Effector memory CD8-positive, alpha-beta T cell (primary cell): ENCODE measurements at regions not wholly inside any gene's neighbourhood (a gene's known extent, or its start where the extent isn't known, plus 50 kb on each side); places are given as distances from the start of the nearest gene placed in this dataset.

Experiments
- ATAC-seq: fragments of 150-1000 bp; cut with Tn5 transposase; replicated peaks from 2 replicates; pipeline ENCODE4 v1.10.0; 2021; ENCODE audit warnings: mild to moderate bottlenecking, moderate library complexity
- DNase-seq, 3 experiments: peaks; one replicate each; pipeline ENCODE4 v3.0.0; 2021
- H3K27ac Mint-ChIP-seq, 2 donors: one replicate each; pipeline ENCODE4 v1.8.0; 2022; ENCODE audit warnings: mild to moderate bottlenecking in 2 of 2, mixed read lengths in 2 of 2, moderate library complexity in 2 of 2
- H3K27me3 Mint-ChIP-seq, 2 donors: one replicate each; pipeline ENCODE4 v1.8.0; 2022; ENCODE audit warnings: mixed read lengths in 2 of 2
- H3K36me3 Mint-ChIP-seq: one replicate; pipeline ENCODE4 v1.8.0; 2022; ENCODE audit warnings: mild to moderate bottlenecking, moderate library complexity, mixed read lengths; ENCODE audit not compliant: insufficient read depth
- H3K4me1 Mint-ChIP-seq, 2 donors: one replicate each; pipeline ENCODE4 v1.8.0; 2022; ENCODE audit warnings: low read depth in 2 of 2, mixed read lengths in 2 of 2
- H3K4me3 Mint-ChIP-seq, 2 donors: one replicate each; pipeline ENCODE4 v1.8.0; 2022; ENCODE audit warnings: mild to moderate bottlenecking in 2 of 2, mixed read lengths in 2 of 2, moderate library complexity in 2 of 2
- H3K9me3 Mint-ChIP-seq, 2 donors: one replicate each; pipeline ENCODE4 v1.8.0; 2022; ENCODE audit warnings: mixed read lengths in 2 of 2

DNA sequence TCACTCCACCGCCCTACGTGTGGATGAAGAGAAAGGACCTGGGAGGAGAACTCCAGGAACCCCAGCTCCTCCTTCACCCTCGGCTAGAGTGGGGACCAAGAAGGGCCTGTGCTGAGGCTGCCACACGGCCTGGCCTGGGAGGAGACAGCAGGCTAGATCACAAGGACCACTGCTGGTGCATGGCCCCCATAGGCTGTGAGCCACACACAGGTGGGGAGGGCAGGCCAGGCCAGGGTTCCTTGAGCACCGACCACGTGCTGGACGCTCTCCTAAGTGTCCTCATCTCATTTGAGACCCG, 1392.4 kb downstream of the TBC1D22A start:
- Mint-ChIP-seq H3K4me3 (no peak overlapping the region), H3K4me1 (peaks cover 2 to 3% of the 10 kb centered on the region in 2 donors), H3K9me3 (no peaks in the 10 kb centered on the region), H3K27me3 (peaks cover 0 to 37% of the 10 kb centered on the region in 2 donors), H3K27ac (no peak overlapping the region), H3K36me3 (no peaks in the 10 kb centered on the region)
- DNase-seq, result no peak
- no peak for ATAC-seq

DNA sequence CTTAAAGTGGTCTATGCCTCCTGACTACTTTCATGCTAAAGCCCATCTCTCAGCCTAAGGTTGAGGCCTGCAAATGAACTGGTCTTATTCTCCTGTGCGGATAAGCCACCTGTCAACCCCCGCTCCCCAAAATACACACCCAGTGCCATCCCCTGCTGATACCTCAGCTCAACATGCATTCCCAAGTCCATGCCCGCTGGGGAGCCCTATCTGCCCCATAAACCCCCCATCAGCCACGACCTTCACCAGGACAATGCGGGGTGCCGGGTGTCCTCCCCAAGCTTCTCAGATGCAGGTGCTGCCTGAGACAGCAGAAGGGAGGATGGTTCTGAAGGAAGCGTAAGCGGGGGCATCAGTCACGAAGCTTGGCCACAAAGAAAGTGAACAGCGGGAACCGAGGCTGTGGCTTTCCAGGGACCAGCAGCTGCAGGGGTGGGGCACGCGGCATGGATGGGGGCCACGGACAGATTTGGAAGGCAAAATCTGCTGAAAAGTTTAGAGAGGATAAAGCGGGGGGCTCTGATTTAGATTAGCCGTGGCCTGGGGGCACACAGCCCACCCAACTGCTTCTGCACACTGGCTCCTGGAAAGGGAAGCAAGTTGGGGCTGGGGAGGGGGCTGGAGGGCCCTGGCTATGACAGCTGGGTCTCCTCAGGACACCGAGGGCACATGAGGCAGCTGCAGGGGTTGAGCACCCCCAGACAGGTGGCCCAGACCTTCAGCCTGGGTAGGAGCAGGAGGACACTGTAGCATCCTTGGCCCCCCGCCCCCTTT, 1391.9 kb downstream of the TBC1D22A start:
- Mint-ChIP-seq H3K4me3 (no peak overlapping the region), H3K27me3 (peaks cover 0 to 37% of the 10 kb centered on the region in 2 donors), H3K9me3 (no peaks in the 10 kb centered on the region), H3K36me3 (no peaks in the 10 kb centered on the region), H3K4me1 (peaks cover 2 to 3% of the 10 kb centered on the region in 2 donors), H3K27ac (peak overlapping the region in 1 of 2 donors; percentile 49)
- DNase-seq (no peak), ATAC-seq (no peak)

DNA sequence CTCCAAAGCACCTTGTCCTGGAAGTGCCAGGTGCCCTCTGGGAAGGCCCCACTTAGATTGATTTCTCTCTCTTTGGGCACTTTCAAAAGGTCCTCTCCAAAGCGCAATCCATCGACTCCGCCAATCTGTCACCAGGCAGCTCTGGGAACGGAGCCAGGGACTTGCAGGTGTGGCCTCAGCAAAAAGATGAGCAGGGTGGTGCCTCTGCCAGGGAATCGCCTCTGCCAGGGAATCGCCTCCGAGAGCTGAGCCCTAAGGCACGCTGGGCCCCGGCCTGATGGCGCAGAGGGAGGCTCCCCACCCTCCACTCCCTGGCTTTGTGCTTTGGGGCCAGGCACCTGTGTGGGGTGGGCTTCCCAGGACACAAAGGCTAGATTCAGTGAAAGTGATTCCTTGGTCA, 1391.3 kb downstream of the TBC1D22A start:
- H3K27me3 Mint-ChIP-seq, result peaks cover 0 to 42% of the 10 kb centered on the region in 2 donors
- no peak overlapping the region for H3K4me3 Mint-ChIP-seq
- H3K4me1 Mint-ChIP-seq, result peaks cover 2 to 3% of the 10 kb centered on the region in 2 donors
- DNase-seq (no peak), ATAC-seq (no peak)
- no peak overlapping the region for H3K27ac Mint-ChIP-seq
- H3K9me3 Mint-ChIP-seq, result no peaks in the 10 kb centered on the region
- H3K36me3 Mint-ChIP-seq, result no peaks in the 10 kb centered on the region

DNA sequence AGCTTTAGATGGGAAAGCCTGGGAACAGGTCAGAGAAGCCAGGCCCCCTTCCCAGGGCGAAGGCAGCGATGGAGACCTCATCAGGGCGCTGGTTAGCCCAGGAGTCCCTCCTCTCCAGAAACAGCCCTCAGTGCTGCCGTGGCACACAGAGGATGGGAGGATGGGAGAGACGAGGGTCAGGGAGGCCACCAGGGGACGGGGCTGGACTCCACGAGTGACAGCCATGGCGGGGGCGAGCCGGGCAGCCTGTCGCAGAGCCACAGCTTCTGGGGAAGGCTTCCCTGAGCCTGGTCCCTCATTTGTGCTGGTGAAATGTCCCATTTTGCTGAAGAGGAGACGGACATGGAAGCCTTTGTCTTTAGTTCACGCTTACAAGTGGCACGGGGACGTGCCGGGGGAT, 1390.5 kb downstream of the TBC1D22A start:
- Mint-ChIP-seq H3K4me1 (peaks cover 2 to 3% of the 10 kb centered on the region in 2 donors), H3K4me3 (no peak overlapping the region), H3K36me3 (no peaks in the 10 kb centered on the region), H3K9me3 (no peaks in the 10 kb centered on the region), H3K27ac (no peak overlapping the region), H3K27me3 (peaks cover 0 to 48% of the 10 kb centered on the region in 2 donors)
- ATAC-seq (no peak), DNase-seq (no peak)

DNA sequence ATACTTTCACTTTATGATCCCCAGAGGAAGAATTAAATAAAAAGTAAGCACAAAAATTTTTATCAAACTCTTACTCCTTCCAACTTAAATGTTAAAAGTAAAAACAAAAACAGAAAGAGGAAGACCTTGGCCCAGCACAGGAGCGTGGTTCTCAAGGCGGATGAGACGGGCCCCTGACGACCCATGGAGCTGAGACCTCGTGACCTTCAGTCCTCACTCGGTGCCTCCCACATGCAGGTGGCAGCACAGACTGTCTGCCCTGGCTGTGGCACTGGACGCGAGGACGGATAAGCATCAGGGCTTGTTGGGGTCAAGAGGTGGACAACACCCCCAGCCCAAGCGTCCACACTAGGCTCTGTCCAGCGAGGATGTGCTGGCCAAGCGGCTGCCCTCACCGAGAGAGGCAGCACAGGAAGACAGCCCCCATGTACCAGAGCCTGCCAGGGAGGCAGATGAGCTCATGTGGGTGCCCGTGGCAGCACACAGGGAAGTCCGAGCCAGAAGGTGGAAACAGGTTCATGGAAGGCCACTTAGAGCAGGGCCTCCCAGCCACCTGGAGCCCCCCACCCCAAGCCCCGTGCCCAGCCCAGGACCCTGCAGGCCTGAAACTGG, 1389.8 kb downstream of the TBC1D22A start:
- ATAC-seq (no peak), DNase-seq (no peak)
- peaks cover 0 to 55% of the 10 kb centered on the region in 2 donors for H3K27me3 Mint-ChIP-seq
- peaks cover 2 to 3% of the 10 kb centered on the region in 2 donors for H3K4me1 Mint-ChIP-seq
- H3K4me3 Mint-ChIP-seq, result no peak overlapping the region
- no peaks in the 10 kb centered on the region for H3K36me3 Mint-ChIP-seq
- H3K27ac Mint-ChIP-seq, result no peak overlapping the region
- H3K9me3 Mint-ChIP-seq, result no peaks in the 10 kb centered on the region

DNA sequence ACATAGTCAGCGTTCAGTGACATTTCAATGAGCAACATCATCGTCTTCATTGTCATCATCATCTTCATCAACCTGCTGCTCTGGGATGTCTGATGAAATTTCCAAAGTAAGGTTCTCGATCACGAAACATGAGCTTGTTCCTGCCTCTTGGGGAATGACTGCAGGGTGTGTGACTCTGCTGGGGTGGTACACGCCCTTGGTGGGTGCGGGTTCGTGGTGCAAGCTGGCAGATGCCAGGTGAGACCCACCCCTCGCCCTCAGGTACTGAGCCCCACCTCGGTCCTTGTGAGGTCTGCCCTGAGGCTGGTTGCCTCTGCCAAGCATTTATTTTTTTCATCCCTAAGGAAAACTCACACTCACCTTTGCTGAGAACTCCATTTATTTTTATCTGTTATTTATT, 1389.2 kb downstream of the TBC1D22A start:
- H3K27me3 Mint-ChIP-seq, result peaks cover 0 to 61% of the 10 kb centered on the region in 2 donors
- no peak overlapping the region for H3K27ac Mint-ChIP-seq
- H3K4me3 Mint-ChIP-seq, result no peak overlapping the region

DNA sequence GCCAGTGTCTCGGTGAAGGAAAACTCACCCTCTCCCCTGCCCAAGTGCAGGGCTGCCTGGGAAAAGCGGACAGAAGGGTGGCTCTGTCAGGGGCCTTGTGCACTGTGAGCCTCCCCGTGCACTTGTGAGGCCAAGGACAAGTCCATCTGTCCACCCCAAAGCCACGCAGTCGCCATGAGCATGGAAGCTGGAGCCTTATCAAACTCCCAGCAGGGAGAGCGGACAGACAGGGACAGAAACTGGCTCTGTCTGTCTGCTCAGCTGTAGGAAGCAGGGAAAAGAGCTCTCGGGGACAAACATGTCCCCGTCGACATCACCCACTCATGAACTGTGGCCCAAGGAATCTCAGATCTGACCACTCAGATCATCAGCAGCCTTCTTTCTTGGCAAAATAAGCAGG, 1385.4 kb downstream of the TBC1D22A start:
- H3K9me3 Mint-ChIP-seq, result no peaks in the 10 kb centered on the region
- H3K27me3 Mint-ChIP-seq, result peaks cover 21 to 79% of the 10 kb centered on the region in 2 donors
- peaks cover 0 to 3% of the 10 kb centered on the region in 2 donors for H3K4me1 Mint-ChIP-seq

More for the DNA sequence above, 1389.2 kb downstream of the TBC1D22A start:
- Mint-ChIP-seq H3K9me3 (no peaks in the 10 kb centered on the region), H3K4me1 (peaks cover 2% of the 10 kb centered on the region in 2 donors), H3K36me3 (no peaks in the 10 kb centered on the region)
- DNase-seq (no peak), ATAC-seq (no peak)

DNA sequence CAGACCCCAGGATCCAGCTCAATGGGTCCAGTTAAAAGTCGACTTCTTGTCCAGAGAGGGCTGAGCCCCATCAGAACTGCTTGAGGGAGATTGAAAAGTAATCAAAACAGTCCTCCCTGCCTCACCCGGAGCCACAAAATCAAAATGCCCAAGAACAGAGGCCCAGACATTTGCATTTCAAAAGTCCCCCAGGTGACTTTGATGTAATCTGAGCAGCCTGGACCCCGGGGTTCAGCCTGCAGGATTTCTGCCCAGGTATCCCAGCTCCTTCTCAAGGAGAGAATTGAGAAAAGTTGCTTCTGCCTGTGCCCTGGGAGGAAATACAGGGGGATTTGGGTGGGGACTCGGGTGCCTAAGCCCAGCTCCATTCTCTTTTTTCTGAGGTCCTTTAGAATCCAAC, 1385.0 kb downstream of the TBC1D22A start:
- ATAC-seq (no peak), DNase-seq (no peak)
- Mint-ChIP-seq H3K4me3 (no peak overlapping the region), H3K9me3 (no peaks in the 10 kb centered on the region), H3K36me3 (no peaks in the 10 kb centered on the region), H3K4me1 (peaks cover 0 to 3% of the 10 kb centered on the region in 2 donors), H3K27ac (peak overlapping the region in 1 of 2 donors; percentile 10), H3K27me3 (peaks cover 23 to 79% of the 10 kb centered on the region in 2 donors)

More for the DNA sequence above, 1385.4 kb downstream of the TBC1D22A start:
- H3K4me3 Mint-ChIP-seq, result no peak overlapping the region
- ATAC-seq (no peak), DNase-seq (no peak)
- H3K27ac Mint-ChIP-seq, result no peak overlapping the region
- no peaks in the 10 kb centered on the region for H3K36me3 Mint-ChIP-seq

DNA sequence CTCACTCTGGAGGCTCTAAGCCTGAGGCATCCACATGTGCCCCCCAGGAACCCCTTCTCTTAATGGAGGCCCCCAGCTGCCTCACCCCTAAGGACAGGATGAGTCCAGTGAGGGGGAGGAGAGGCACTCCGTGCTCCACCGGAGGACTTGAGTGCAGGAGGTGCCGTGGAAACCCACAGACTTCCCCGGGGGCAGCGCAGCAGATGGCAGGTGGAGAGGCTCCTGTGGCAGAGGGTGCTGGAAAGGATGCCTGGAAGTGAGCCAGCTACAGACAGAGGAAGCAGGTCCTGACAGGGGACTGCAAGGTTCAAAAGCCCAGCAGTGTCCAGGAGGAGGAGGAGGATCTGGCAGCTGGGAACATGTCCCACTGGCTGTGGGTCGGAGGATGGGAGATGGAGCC, 1384.0 kb downstream of the TBC1D22A start:
- Mint-ChIP-seq H3K27ac (no peak overlapping the region), H3K27me3 (peaks cover 23 to 85% of the 10 kb centered on the region in 2 donors), H3K36me3 (no peaks in the 10 kb centered on the region), H3K9me3 (no peaks in the 10 kb centered on the region), H3K4me3 (no peak overlapping the region), H3K4me1 (peaks cover 0 to 3% of the 10 kb centered on the region in 2 donors)
- ATAC-seq (no peak), DNase-seq (no peak)

DNA sequence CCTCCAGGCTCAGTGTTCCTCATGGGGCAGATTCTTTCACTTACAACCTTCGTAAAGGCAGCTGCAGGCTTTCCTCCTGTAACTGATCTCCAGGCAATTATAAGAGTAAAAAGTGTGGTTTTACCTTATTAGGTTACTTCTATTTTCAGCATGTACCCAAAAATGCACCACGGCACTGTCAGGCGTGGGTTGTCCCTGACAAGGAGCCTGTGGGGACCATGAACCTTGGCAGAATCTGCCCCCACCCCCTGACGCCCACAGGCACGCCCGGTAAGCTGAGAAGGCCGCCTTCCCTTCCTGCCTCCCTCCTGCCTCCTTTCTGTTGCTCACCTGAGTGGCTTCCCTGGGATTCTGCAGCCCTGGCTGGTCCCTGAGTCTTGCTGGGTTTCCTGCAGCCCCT, 1383.3 kb downstream of the TBC1D22A start:
- ATAC-seq (no peak), DNase-seq (no peak)
- Mint-ChIP-seq H3K4me1 (peaks cover 0 to 3% of the 10 kb centered on the region in 2 donors), H3K4me3 (no peak overlapping the region), H3K36me3 (no peaks in the 10 kb centered on the region), H3K9me3 (no peaks in the 10 kb centered on the region), H3K27me3 (peaks cover 23 to 83% of the 10 kb centered on the region in 2 donors), H3K27ac (no peak overlapping the region)

DNA sequence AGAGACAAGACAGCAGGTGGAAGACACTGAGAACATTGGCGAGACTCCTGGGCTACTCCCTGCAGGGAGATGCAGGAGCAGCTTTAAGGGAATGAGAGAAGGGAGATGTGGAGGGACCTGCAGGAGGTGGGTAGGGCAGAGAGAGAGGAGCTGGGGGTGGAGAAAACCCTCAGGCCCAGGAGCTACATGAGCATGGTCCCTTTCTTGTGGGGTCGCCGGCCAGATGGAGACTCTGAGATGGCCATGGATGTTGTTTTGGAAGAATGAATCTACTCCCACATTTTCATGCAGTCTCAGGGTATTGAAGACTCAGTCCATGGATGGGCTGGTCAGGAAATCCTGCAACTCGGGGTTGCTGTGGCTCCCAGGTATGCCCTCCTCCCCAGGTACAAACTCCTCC, 1381.9 kb downstream of the TBC1D22A start:
- peaks cover 2 to 4% of the 10 kb centered on the region in 2 donors for H3K4me1 Mint-ChIP-seq
- ATAC-seq, result no peak
- no peaks in the 10 kb centered on the region for H3K36me3 Mint-ChIP-seq
- no peak overlapping the region for H3K4me3 Mint-ChIP-seq
- peaks cover 23 to 75% of the 10 kb centered on the region in 2 donors for H3K27me3 Mint-ChIP-seq
- DNase-seq, result no peak
- no peaks in the 10 kb centered on the region for H3K9me3 Mint-ChIP-seq
- no peak overlapping the region for H3K27ac Mint-ChIP-seq

DNA sequence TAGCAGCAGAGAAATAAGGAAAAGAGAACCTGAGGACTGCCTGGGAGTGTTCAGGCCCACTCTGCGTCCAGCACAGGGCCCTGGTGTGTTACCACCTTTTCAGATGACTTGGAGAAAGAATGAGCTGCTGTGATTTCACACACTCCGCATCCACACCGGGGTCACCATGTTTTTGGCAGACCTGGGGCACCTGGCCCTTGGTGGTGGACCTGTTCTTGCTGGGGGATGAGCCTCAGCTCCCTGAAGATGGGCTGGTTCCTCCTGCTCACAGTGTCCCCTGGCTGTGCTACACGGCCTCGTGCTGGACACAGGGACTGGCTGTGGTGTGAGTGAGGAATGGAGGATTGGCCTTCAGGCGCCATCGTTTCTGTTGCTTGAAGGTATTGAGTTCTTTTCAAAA, 1381.4 kb downstream of the TBC1D22A start:
- Mint-ChIP-seq H3K9me3 (no peaks in the 10 kb centered on the region), H3K4me1 (peaks cover 7 to 9% of the 10 kb centered on the region in 2 donors), H3K27me3 (peaks cover 23 to 71% of the 10 kb centered on the region in 2 donors), H3K27ac (no peak overlapping the region), H3K4me3 (no peak overlapping the region), H3K36me3 (no peaks in the 10 kb centered on the region)
- ATAC-seq (no peak), DNase-seq (no peak)

DNA sequence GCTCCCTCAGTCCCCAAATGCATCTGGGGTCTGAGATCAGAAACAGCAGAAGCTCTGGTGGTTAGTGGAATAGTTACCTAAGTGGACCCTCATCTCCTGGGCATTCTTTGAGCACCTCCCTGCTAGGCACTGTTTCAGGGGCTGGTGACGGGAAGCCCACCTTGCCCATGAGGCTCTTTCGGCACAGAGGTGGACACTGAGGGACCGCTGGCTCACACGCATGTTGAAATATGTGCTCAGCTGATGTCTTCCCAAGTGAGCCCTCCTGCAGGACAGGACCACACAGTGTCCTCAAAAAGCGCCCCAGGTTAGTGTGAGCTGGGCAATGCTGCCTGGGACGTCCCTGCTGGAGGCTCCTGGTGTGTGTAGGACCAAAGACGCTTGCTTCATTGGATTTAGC, 1379.9 kb downstream of the TBC1D22A start:
- Mint-ChIP-seq H3K36me3 (no peaks in the 10 kb centered on the region), H3K9me3 (no peaks in the 10 kb centered on the region), H3K4me3 (no peak overlapping the region), H3K27me3 (peaks cover 23 to 58% of the 10 kb centered on the region in 2 donors), H3K27ac (no peak overlapping the region), H3K4me1 (peaks cover 12 to 14% of the 10 kb centered on the region in 2 donors)
- ATAC-seq, result no peak
- DNase-seq, result no peak

DNA sequence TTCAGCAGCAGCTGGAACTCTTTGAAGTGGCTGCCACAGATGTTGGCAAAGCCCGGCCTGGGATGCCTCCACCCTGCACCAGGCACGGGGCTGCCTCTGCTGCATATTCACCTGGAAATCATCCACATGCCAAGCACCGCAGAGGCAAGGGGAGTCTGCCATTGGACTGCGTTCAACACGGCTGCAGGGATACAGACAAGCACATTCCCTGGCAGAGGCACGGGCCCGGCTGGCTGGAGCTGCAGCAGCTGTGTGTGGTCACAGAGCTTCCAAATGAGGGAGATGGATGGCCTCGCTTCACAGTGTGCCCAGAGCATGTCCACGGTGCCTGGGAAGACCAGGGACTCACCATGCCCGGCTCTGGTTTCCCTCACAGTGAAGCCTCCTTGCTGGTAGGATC, 1378.9 kb downstream of the TBC1D22A start:
- peaks cover 12 to 14% of the 10 kb centered on the region in 2 donors for H3K4me1 Mint-ChIP-seq

More for the DNA sequence above, 1378.9 kb downstream of the TBC1D22A start:
- Mint-ChIP-seq H3K36me3 (no peaks in the 10 kb centered on the region), H3K4me3 (no peak overlapping the region), H3K9me3 (no peaks in the 10 kb centered on the region), H3K27me3 (peaks cover 23 to 48% of the 10 kb centered on the region in 2 donors), H3K27ac (no peak overlapping the region)
- ATAC-seq (no peak), DNase-seq (no peak)
